ENCODE measurements at regions not wholly inside any gene's neighbourhood (a gene's known extent, or its start where the extent isn't known, plus 50 kb on each side); places are given as distances from the start of the nearest gene placed in this dataset.

- Mint-ChIP-seq H3K27ac (no peak overlapping the region), H3K4me1 (ENCODE audit: low read depth) (no peaks in the 10 kb centered on the region), H3K36me3 (ENCODE audit: low read depth) (no peaks in the 10 kb centered on the region), H3K4me3 (no peak overlapping the region), H3K9me3 (peaks cover 2% of the 10 kb centered on the region), H3K27me3 (no peaks in the 10 kb centered on the region)
- POLR2A ChIA-PET: no interaction called here
- CTCF ChIA-PET: no interaction called here
- DNase-seq: no peak
- ATAC-seq: no peak
- intact Hi-C loops (cut with micrococcal nuclease): no loop called here
- TF ChIP-seq CTCF (IDR thresholded peaks at IDR 0.05): no peak
Measured at GRCh38 chr4:116953947-116954346, 131.4 kb downstream of the TRAM1L1 start.

GRCh38 chr4:116952530-116953136, 132.7 kb downstream of the TRAM1L1 start:
- ChIA-PET POLR2A (interaction anchor here (0.6 kb wide), 1 partner anchor 387 kb away, joined by 4 read pairs; no protein-coding TSS in a partner anchor), CTCF (no interaction called here)
- no peak for TF ChIP-seq CTCF (IDR thresholded peaks at IDR 0.05)

GRCh38 chr4:116949856-116950255, 135.5 kb downstream of the TRAM1L1 start:
- Mint-ChIP-seq H3K27ac (no peak overlapping the region), H3K9me3 (peaks cover 2% of the 10 kb centered on the region), H3K36me3 (ENCODE audit: low read depth) (no peaks in the 10 kb centered on the region), H3K4me1 (ENCODE audit: low read depth) (no peaks in the 10 kb centered on the region), H3K4me3 (no peak overlapping the region), H3K27me3 (no peaks in the 10 kb centered on the region)
- intact Hi-C loops (cut with micrococcal nuclease): no loop called here
- TF ChIP-seq CTCF (IDR thresholded peaks at IDR 0.05): no peak
- ATAC-seq (no peak), DNase-seq (no peak)
- CTCF ChIA-PET: no interaction called here
- POLR2A ChIA-PET: no interaction called here

More at GRCh38 chr4:116952530-116953136, 132.7 kb downstream of the TRAM1L1 start:
- intact Hi-C loops (cut with micrococcal nuclease): no loop called here
- no peaks in the 10 kb centered on the region for H3K4me1 Mint-ChIP-seq (ENCODE audit: low read depth)
- H3K9me3 Mint-ChIP-seq: peaks cover 4% of the 10 kb centered on the region
- no peaks in the 10 kb centered on the region for H3K36me3 Mint-ChIP-seq (ENCODE audit: low read depth)
- ATAC-seq: no peak
- H3K27ac Mint-ChIP-seq: no peak overlapping the region
- H3K27me3 Mint-ChIP-seq: no peaks in the 10 kb centered on the region
- no peak overlapping the region for H3K4me3 Mint-ChIP-seq
- no peak for DNase-seq

GRCh38 chr4:116942315-116942714, 143.1 kb downstream of the TRAM1L1 start:
- DNase-seq: no peak
- H3K4me3 Mint-ChIP-seq: no peak overlapping the region
- no peak for TF ChIP-seq CTCF (IDR thresholded peaks at IDR 0.05)
- CTCF ChIA-PET: no interaction called here
- POLR2A ChIA-PET: no interaction called here
- ATAC-seq: no peak
- H3K27me3 Mint-ChIP-seq: no peaks in the 10 kb centered on the region
- no peaks in the 10 kb centered on the region for H3K36me3 Mint-ChIP-seq (ENCODE audit: low read depth)
- no peak overlapping the region for H3K27ac Mint-ChIP-seq
- intact Hi-C loops (cut with micrococcal nuclease): no loop called here
- H3K4me1 Mint-ChIP-seq (ENCODE audit: low read depth): no peaks in the 10 kb centered on the region
- H3K9me3 Mint-ChIP-seq: no peaks in the 10 kb centered on the region

GRCh38 chr4:116930329-116930728, 155.0 kb downstream of the TRAM1L1 start:
- ChIA-PET POLR2A (no interaction called here), CTCF (no interaction called here)
- H3K9me3 Mint-ChIP-seq: no peaks in the 10 kb centered on the region
- no peaks in the 10 kb centered on the region for H3K4me1 Mint-ChIP-seq (ENCODE audit: low read depth)
- ATAC-seq (no peak), DNase-seq (no peak)
- H3K27ac Mint-ChIP-seq: no peak overlapping the region
- peaks cover 7% of the 10 kb centered on the region for H3K27me3 Mint-ChIP-seq
- intact Hi-C loops (cut with micrococcal nuclease): no loop called here
- no peak overlapping the region for H3K4me3 Mint-ChIP-seq
- H3K36me3 Mint-ChIP-seq (ENCODE audit: low read depth): no peaks in the 10 kb centered on the region
- TF ChIP-seq CTCF (IDR thresholded peaks at IDR 0.05): no peak

Measured in activated CD8-positive, alpha-beta T cell treated with anti-CD3 and anti-CD28 coated beads for 36 hours (primary cell).